ENCODE measurements at regions not wholly inside any gene's neighbourhood (a gene's known extent, or its start where the extent isn't known, plus 50 kb on each side); places are given as distances from the start of the nearest gene placed in this dataset.

GRCh38 chr2:5596868-5597267 lies 95.3 kb upstream of the SOX11 start:
- no TSS peak for BruUV-seq (replicated peaks)
- Histone ChIP-seq H3K9me3 (ENCODE audit: control insufficient read depth in 1 of 2, insufficient read depth in 1 of 2, low read depth in 1 of 2, low read length in 2 of 2) (peaks cover 11 to 23% of the 10 kb centered on the region in 2 experiments; a peak in 2 of 4 replicates), H3K4me2 (ENCODE audit: low read length) (no peak overlapping the region), H4K20me1 (ENCODE audit: insufficient read depth) (no peaks in the 10 kb centered on the region), H3K79me2 (ENCODE audit: insufficient read depth, low read length) (no peaks in the 10 kb centered on the region), H3K27me3 (ENCODE audit: insufficient read depth, low read length) (no peaks in the 10 kb centered on the region), H3K36me3 (ENCODE audit: control insufficient read depth in 1 of 2, insufficient read depth in 2 of 2, low read length in 2 of 2) (no peaks in the 10 kb centered on the region), H2AFZ (ENCODE audit: low read depth, low read length, poor library complexity, severe bottlenecking) (no peak overlapping the region), H3K27ac (ENCODE audit: low read depth, low read length) (no peak overlapping the region), H3K4me1 (ENCODE audit: control insufficient read depth in 1 of 2, insufficient read depth in 2 of 2, low read length in 2 of 2) (no peaks in the 10 kb centered on the region), H3K9ac (ENCODE audit: low read length) (no peak overlapping the region), H3K9me2 (ENCODE audit: insufficient read depth) (no peaks in the 10 kb centered on the region), H3K4me3 (replicated peaks in 1 of 2; ENCODE audit: low read depth in 1 of 2, low read length in 2 of 2) (no peak overlapping the region)
- POLR2A ChIA-PET, result no interaction called here
- ATAC-seq (no peak), DNase-seq (ENCODE audit: low read depth, low spot score) (no peak)
- intact Hi-C loops (cut with micrococcal nuclease), result no loop called here
- TF ChIP-seq ZBTB33 (IDR thresholded peaks at IDR 0.05; ENCODE audit: extremely low read depth, insufficient replicate concordance, low read length) (no peak), REST (IDR thresholded peaks at IDR 0.05; ENCODE audit: low read depth) (no peak), SIN3A (IDR thresholded peaks at IDR 0.05; ENCODE audit: low read depth) (no peak), EZH2 (IDR thresholded peaks at IDR 0.05) (no peak), POLR2A (IDR thresholded peaks at IDR 0.05; ENCODE audit: borderline replicate concordance, extremely low read depth, insufficient read depth, insufficient read length) (no peak), ZFX (IDR thresholded peaks at IDR 0.05) (no peak), ATF3 (IDR thresholded peaks at IDR 0.05) (no peak), CBX3 (IDR thresholded peaks at IDR 0.05; ENCODE audit: low read depth) (no peak), JUND (IDR thresholded peaks at IDR 0.05) (no peak), CEBPB (IDR thresholded peaks at IDR 0.05; ENCODE audit: low read depth) (no peak), SRF (IDR thresholded peaks at IDR 0.05; ENCODE audit: low read depth) (no peak), EGR1 (IDR thresholded peaks at IDR 0.05; ENCODE audit: low read depth) (no peak), FOSL1 (IDR thresholded peaks at IDR 0.05; ENCODE audit: low read depth) (no peak), TCF7L2 (IDR thresholded peaks at IDR 0.05; ENCODE audit: borderline replicate concordance, extremely low read depth, insufficient read depth, insufficient read length) (no peak), MAX (IDR thresholded peaks at IDR 0.05) (no peak), SP1 (IDR thresholded peaks at IDR 0.05; ENCODE audit: low read depth) (no peak)
- CTCF ChIA-PET, result no interaction called here
- RAD21 ChIA-PET (ENCODE audit: low non-redundant PET in 1 of 2, low total read pairs in 2 of 2, uncharacterized antibody in 2 of 2, unreplicated experiment in 2 of 2), result no interaction called here
